GM23338 (cell line): ENCODE measurements at regions not wholly inside any gene's neighbourhood (a gene's known extent, or its start where the extent isn't known, plus 50 kb on each side); places are given as distances from the start of the nearest gene placed in this dataset.

Experiments
- CREB1 ChIP-seq: fragments of 250-450 bp; sonication (Bioruptor Pico); IDR thresholded peaks from 2 replicates; pipeline ENCODE4 v1.5.0; 2020; ENCODE audit warnings: low read depth, mild to moderate bottlenecking, moderate library complexity
- CTCF ChIP-seq, 2 experiments: fragments of 200-600 bp in 1 of 2; sonication (generic) in 1 of 2; conservative IDR thresholded peaks; 2 replicates each; pipeline versions ENCODE4 v1.5.1 to v1.6.1; 2016 to 2017; ENCODE audit warnings: antibody characterized with exemption in 2 of 2, low read depth in 2 of 2, mild to moderate bottlenecking in 2 of 2, moderate library complexity in 1 of 2
- JUNB ChIP-seq: IDR thresholded peaks from one replicate; pipeline ENCODE4 v1.6.1; 2016; ENCODE audit warnings: antibody characterized with exemption; ENCODE audit not compliant: unreplicated experiment
- REST ChIP-seq: IDR thresholded peaks from one replicate; pipeline ENCODE4 v1.6.1; 2018; ENCODE audit warnings: antibody characterized with exemption; ENCODE audit not compliant: unreplicated experiment

GRCh38 chr4:16413814-16414555 is 187.7 kb upstream of the TAPT1 start:
- TF ChIP-seq REST (no peak), CTCF (conservative IDR thresholded peaks at IDR 0.05; ENCODE audit: low read depth in 2 of 2) (no peak), JUNB (no peak), CREB1 (CRISPR knock-in tag) (no peak)
